HEK293T (cell line): ENCODE measurements at regions not wholly inside any gene's neighbourhood (a gene's known extent, or its start where the extent isn't known, plus 50 kb on each side); places are given as distances from the start of the nearest gene placed in this dataset.

Experiments
- ARNT ChIP-seq: fragments of 450-650 bp; IDR thresholded peaks from 2 replicates; pipeline ENCODE4 v1.6.1; 2017; ENCODE audit warnings: mild to moderate bottlenecking
- BHLHE40 ChIP-seq: fragments of 450-650 bp; IDR thresholded peaks from 2 replicates; pipeline ENCODE4 v1.6.1; 2016; ENCODE audit warnings: mild to moderate bottlenecking, moderate library complexity, borderline replicate concordance
- ELF4 ChIP-seq: fragments of 450-650 bp; IDR thresholded peaks from 2 replicates; pipeline ENCODE4 v1.6.1; 2017; ENCODE audit warnings: antibody characterized with exemption
- FOXA1 ChIP-seq: fragments of 450-650 bp; IDR thresholded peaks from 2 replicates; pipeline ENCODE4 v1.6.1; 2016; ENCODE audit warnings: mild to moderate bottlenecking
- FOXK2 ChIP-seq: fragments of 450-650 bp; IDR thresholded peaks from 2 replicates; pipeline ENCODE4 v1.6.1; 2016; ENCODE audit warnings: mild to moderate bottlenecking
- FOXM1 ChIP-seq: fragments of 450-650 bp; IDR thresholded peaks from 2 replicates; pipeline ENCODE4 v1.6.1; 2017; ENCODE audit warnings: mild to moderate bottlenecking, borderline replicate concordance
- L3MBTL2 ChIP-seq: fragments of 450-650 bp; conservative IDR thresholded peaks from 2 replicates; pipeline ENCODE4 v1.6.1; 2016; ENCODE audit warnings: mild to moderate bottlenecking
- LEF1 ChIP-seq: fragments of 450-650 bp; IDR thresholded peaks from 2 replicates; pipeline ENCODE4 v1.6.1; 2017; ENCODE audit warnings: mild to moderate bottlenecking, borderline replicate concordance
- NFRKB ChIP-seq: fragments of 450-650 bp; IDR thresholded peaks from 2 replicates; pipeline ENCODE4 v1.6.1; 2016; ENCODE audit warnings: mild to moderate bottlenecking, moderate library complexity
- PKNOX1 ChIP-seq: fragments of 450-650 bp; IDR thresholded peaks from 2 replicates; pipeline ENCODE4 v1.6.1; 2016
- SP1 ChIP-seq: fragments of 450-650 bp; IDR thresholded peaks from 2 replicates; pipeline ENCODE4 v1.6.1; 2017
- SUZ12 ChIP-seq: fragments of 450-650 bp; IDR thresholded peaks from 2 replicates; pipeline ENCODE4 v1.6.1; 2016; ENCODE audit warnings: mild to moderate bottlenecking
- TARDBP ChIP-seq: fragments of 450-650 bp; IDR thresholded peaks from 2 replicates; pipeline ENCODE4 v1.6.1; 2016
- ZNF384 ChIP-seq: fragments of 450-650 bp; IDR thresholded peaks from 2 replicates; pipeline ENCODE4 v1.6.1; 2016

- TF ChIP-seq NFRKB = no peak
- TF ChIP-seq SP1 = no peak
- no peak for TF ChIP-seq BHLHE40
- no peak for TF ChIP-seq FOXM1
- TF ChIP-seq SUZ12 = no peak
- no peak for TF ChIP-seq PKNOX1
- no peak for TF ChIP-seq ELF4
- TF ChIP-seq ARNT = no peak
- TF ChIP-seq TARDBP = no peak
- TF ChIP-seq FOXK2 = no peak
- TF ChIP-seq ZNF384 = no peak
- TF ChIP-seq LEF1 = no peak
- no peak for TF ChIP-seq L3MBTL2
- no peak for TF ChIP-seq FOXA1
These were observed 1316.1 kb downstream of the SUCLG1 start for GRCh38 chr2:83142934-83143333.
